NCI-H748 treated with DMSO at 0.1 percent for 48 hours (cell line): ENCODE measurements at regions not wholly inside any gene's neighbourhood (a gene's known extent, or its start where the extent isn't known, plus 50 kb on each side); places are given as distances from the start of the nearest gene placed in this dataset.

Experiments
- DNase-seq: peaks from one replicate; lab custom pipeline; 2025; lab: John Stamatoyannopoulos, UW

- no peak for DNase-seq
Measured at GRCh38 chr4:141922236-141922635, 285.9 kb downstream of the IL15 start.

- no peak for DNase-seq
Measured at GRCh38 chr4:141926406-141926805, 290.0 kb downstream of the IL15 start.

GRCh38 chr4:141932490-141932889, 296.1 kb downstream of the IL15 start:
- DNase-seq, result no peak

- DNase-seq, result no peak
Measured at GRCh38 chr4:141933978-141934377, 297.6 kb downstream of the IL15 start.

- DNase-seq, result no peak
Measured at GRCh38 chr4:141955696-141956095, 319.3 kb downstream of the IL15 start.

- no peak for DNase-seq
Measured at GRCh38 chr4:141957416-141957815, 321.0 kb downstream of the IL15 start.

- no peak for DNase-seq
Measured at GRCh38 chr4:141962486-141962885, 326.1 kb downstream of the IL15 start.

GRCh38 chr4:141971869-141972268, 335.5 kb downstream of the IL15 start:
- no peak for DNase-seq

- no peak for DNase-seq
Measured at GRCh38 chr4:141972950-141973349, 336.6 kb downstream of the IL15 start.
